Posterior vena cava (tissue), 2 donors: ENCODE measurements at regions not wholly inside any gene's neighbourhood (a gene's known extent, or its start where the extent isn't known, plus 50 kb on each side); places are given as distances from the start of the nearest gene placed in this dataset.
"Not testable (repeated sequence)": the region's sequence is repeated elsewhere in the genome, so short reads cannot be mapped to it uniquely, and the experiment has no call there.

Experiments
- DNase-seq: peaks from one replicate; pipeline ENCODE4 v3.0.0-alpha.2; 2020; ENCODE audit warnings: low spot score
- intact Hi-C, 2 donors: fragments of 100-400 bp; cut with DNase I; formaldehyde crosslinking; loops; one replicate each; pipeline versions ENCODE4 v1.14.1 to v1.14.2; 2022 to 2023
- donor health status: DM: yes; HTN: yes; CAD: no.
- donor health status: DM: yes; HTN: yes; CAD: no.

- intact Hi-C loops, DNase-seq: not testable (repeated sequence)
These were observed 1533.5 kb upstream of the TPTE start for GRCh38 chr21:8987896-8988295.

DNA sequence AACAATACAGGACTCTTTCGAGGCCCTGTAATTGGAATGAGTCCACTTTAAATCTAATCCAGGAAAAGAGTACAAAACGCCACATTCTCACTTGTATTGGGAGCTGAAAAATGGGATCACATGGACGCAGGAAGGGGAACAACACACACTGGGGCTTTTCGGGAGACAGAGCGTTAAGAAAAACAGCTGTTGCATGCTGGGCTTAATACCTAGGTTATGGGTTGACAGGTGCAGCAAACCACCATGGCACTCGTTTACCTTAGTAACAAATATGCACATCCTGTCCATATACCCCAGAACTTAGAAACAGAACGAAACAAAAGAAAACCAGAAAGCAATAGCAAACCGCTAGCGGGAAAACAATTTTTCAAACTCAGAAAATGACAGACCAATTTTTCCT lies 1532.7 kb upstream of the TPTE start:
- no peak for DNase-seq
- intact Hi-C loops: no loop called here

DNA sequence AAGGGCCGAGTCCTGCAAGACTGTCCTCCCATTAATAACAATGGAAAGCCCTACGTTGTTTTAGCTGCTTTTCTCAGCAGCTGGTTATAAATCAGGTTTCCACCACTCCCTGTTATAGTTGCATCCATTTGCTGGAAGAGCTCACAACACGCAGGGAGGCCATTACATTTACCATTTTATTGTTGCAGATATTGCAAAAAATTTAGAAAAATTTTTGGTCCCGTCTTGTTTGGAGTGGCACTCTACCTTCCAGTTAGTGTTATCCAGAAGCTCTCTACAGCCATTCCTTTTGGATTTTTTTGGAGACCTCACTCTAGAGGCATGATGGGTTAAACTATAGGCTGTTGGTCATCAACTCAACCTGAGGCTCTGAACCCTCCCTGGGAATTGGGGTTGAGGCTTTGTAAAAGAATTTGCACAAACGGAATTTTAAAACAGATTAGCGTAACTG lies 1532.1 kb upstream of the TPTE start:
- intact Hi-C loops: no loop called here
- DNase-seq: no peak

DNA sequence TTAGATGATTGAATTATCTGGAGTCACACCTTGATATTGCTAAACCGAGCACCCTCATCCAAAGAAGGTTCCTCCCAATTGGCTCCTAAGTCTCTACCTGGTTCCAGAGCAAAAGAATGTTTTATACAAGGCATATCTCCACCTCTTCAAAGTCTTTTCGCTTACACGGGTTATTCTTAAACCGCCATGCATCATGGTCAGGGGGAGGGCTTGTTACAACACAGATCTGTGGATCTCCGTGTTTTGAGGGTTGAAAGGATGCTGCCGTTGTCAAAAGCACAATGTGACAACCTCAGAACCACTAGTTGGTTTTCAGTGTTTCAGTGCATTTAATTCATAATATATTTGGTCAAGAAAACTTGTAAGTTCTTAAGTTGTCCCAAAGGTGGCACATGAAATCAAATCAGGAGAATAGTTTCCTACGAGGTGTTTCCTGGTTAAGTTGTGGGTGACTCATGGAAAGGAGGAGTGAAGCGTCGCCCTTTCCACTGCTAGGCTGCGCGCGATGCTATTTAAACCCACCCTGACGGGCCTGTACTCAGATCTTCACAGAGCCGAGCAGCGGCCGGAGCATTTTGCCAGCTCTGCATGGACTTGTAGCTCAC lies 1531.6 kb upstream of the TPTE start:
- peak; percentile 78 for DNase-seq
- intact Hi-C loops: no loop called here

DNA sequence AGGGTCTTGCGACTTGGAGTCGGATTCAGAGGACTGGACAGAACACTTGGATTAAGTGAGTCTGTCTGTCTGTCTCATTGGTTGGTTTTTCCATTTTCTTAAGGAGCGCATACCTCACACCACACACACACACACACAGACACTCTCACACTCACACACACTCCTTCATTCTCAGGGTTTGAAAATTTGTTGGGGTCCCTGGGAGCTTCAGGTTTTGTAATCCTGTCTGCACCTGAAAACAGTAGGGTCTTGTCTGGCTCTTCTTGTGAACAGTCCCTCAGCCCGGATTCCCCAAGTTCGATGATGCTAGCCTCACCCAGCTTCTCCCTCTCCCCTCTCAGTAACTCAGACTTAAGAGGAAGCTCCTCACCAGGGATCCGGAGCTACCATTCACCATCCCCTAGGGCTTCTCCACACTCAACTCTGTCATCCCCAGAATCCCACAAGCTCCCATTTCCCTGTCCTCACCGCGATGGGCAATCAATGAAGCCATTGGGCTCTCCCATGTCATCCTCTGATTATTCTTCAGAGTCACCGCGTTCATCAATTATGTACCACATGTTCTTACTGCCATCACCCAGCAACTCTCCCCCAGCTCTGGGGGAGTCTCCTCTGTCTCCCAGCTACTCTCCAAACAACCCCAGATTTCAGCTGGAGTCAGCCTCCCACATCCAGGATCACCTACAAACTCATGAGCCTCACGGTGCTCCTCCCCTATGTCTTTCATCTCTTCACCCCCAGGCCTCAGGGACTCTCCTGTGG lies 1530.9 kb upstream of the TPTE start:
- intact Hi-C loops: no loop called here
- peak; percentile 44 for DNase-seq

DNA sequence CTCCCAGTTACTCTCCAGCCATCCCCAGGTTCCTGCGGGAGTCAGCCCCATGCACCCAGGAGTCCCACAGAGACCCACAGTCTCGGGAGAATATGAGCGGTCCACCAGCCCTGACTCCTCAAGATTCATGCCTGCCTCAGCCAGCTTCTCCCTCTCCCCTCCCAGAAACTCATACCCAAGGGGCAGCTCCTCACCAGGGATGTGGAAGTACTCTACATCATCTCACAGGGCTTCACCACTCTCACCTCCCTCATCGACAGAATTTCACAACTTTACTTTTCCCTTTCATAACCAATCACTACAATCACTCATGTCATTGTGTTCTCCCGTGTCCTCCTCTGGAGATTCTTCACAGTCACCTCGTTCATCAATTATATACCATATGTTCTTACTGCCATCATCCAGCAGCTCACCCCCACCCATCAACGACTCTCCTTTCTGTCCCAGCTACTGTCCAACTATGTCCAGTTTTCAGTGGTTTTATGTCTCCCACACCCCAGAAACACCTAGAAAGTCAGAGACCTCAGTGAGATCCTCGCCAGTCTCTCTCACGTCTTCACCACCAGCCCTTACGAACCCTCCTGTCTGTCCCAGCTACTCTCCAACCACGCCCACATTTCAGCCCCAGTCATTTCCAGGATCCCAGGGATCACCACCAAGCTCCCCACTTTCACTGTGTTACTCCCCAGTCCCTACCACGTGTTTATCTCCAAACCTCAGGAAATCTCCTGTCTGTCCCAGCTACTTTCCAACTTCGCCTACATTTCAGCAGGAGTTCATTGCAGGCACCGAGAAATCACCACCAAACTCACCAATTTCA lies 1530.1 kb upstream of the TPTE start:
- peak; percentile 79 for DNase-seq
- intact Hi-C loops: no loop called here

DNA sequence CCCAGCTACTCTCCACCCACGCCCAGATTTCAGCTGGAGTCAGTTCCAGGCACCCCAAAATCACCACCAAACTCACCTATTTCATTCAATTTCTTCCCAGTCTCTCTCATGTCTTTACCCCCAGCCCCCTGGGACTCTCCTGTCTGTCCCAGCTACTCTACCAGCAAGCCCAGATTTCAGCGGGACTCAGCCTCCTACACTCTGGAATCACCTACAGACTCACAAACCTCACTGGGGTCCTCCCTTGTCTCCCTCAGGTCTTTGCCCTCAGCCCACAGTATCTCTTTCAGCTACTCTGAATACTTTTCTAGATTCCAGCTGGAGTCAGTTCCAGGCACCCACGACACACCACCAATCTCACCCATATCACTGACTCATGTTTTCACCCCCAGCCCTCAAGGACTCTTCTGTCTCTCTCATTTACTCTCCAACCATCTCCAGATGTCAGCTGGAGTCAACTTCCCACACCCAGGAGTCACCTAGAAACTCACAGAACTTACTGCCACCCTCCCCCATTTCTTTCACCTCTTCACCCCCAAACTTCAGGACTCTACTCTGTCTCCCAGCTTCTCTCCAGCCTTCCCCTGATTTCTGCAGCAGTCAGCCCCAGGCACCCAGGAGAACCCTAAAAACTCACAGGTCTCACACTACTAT lies 1529.3 kb upstream of the TPTE start:
- peak; percentile 57 for DNase-seq
- intact Hi-C loops: no loop called here

GRCh38 chr21:8992731-8993174 lies 1528.6 kb upstream of the TPTE start:
- intact Hi-C loops: no loop called here
- peak; percentile 78 for DNase-seq

DNA sequence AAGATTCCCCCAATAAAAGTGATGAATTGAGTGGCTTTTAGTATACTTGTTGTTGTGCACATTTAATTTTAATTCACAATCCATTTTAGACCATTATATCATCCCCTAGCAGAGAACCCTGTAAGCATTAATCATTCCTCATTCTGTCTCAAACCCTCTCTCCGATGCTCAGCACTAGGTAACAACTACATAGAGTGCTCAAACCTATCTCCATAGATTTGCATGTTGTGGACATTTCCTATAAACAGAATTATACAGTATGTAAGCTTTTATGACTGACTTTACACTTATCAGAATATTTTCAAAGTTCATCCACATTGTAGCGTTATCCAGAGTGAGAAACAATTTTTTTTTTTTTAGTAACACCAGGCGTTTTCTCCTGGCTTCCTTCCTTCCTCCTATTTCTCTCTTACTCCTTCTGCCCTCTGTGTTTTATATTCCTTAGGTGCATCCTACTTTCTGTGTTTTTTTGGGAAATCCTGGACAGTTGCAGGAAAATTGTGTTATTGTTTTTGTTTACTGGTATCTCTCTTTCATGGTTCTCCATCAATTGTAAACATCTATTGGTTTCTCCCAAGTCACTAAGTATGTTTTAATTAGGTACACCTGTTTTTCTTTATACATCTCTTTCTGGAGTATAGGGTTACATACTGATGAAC lies 1528.0 kb upstream of the TPTE start:
- DNase-seq: no peak
- intact Hi-C loops: no loop called here

- no peak for DNase-seq
- intact Hi-C loops: no loop called here
These were observed 1527.3 kb upstream of the TPTE start for GRCh38 chr21:8993943-8994639.

- DNase-seq: no peak
- intact Hi-C loops: no loop called here
These were observed 1526.5 kb upstream of the TPTE start for GRCh38 chr21:8994640-8995511.

DNA sequence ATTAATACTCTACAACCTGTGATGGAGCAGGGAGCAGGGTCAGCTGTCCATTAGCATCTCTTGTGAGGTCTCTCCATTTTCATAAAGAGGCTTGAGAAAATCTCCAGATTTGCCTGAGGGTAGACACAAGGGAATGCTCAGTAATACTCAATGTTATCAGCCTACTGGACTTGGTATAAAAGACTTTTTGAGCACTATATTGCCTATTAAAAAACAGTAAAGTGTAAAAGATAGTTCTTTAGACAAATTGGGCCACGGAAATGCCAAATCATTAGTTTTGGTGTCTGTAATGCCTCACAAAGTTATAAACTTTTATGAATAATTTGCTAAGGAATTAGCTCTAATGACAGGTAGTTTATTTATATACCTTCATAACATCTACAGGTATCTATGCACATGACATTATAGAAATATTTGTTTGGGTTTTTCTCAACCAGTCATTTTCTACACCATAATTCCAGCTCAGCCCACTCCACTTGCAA lies 1524.9 kb upstream of the TPTE start:
- intact Hi-C loops, DNase-seq: not testable (repeated sequence)

- intact Hi-C loops: no loop called here
These were observed 1524.4 kb upstream of the TPTE start for GRCh38 chr21:8997011-8997440.

GRCh38 chr21:8997443-8998390 lies 1523.7 kb upstream of the TPTE start:
- DNase-seq, intact Hi-C loops: not testable (repeated sequence)

More at GRCh38 chr21:8997011-8997440, 1524.4 kb upstream of the TPTE start:
- DNase-seq: no peak

- intact Hi-C loops, DNase-seq: not testable (repeated sequence)
These were observed 1522.9 kb upstream of the TPTE start for GRCh38 chr21:8998480-8998879.

GRCh38 chr21:8998946-8999681 lies 1522.3 kb upstream of the TPTE start:
- intact Hi-C loops: no loop called here
- DNase-seq: no peak
